ENCODE measurements at regions not wholly inside any gene's neighbourhood (a gene's known extent, or its start where the extent isn't known, plus 50 kb on each side); places are given as distances from the start of the nearest gene placed in this dataset.

GRCh38 chr11:122421702-122422101, 233.8 kb upstream of the UBASH3B start:
- TF ChIP-seq EGR1 (IDR thresholded peaks at IDR 0.05; ENCODE audit: low read depth), result no peak
- TF ChIP-seq CTCF (IDR thresholded peaks at IDR 0.05 in 2 of 3, conservative IDR thresholded peaks at IDR 0.05 in 1 of 3; ENCODE audit: borderline replicate concordance in 1 of 3, insufficient read depth in 1 of 3, low read depth in 2 of 3, low read length in 2 of 3), result no peak
- TF ChIP-seq POLR2A (IDR thresholded peaks at IDR 0.05; ENCODE audit: borderline replicate concordance, extremely low read depth, insufficient read depth, insufficient read length), result no peak
- TF ChIP-seq SP1 (IDR thresholded peaks at IDR 0.05; ENCODE audit: low read depth), result no peak
- TF ChIP-seq CEBPB (IDR thresholded peaks at IDR 0.05; ENCODE audit: low read depth), result no peak
- no peak for TF ChIP-seq REST (IDR thresholded peaks at IDR 0.05; ENCODE audit: low read depth)
- no peak for TF ChIP-seq ZNF274 (IDR thresholded peaks at IDR 0.05; ENCODE audit: low read depth, low read length)
- TF ChIP-seq RAD21 (IDR thresholded peaks at IDR 0.05; ENCODE audit: low read depth), result no peak
- no peak for TF ChIP-seq SIN3A (IDR thresholded peaks at IDR 0.05; ENCODE audit: low read depth)
- no peak for TF ChIP-seq JUND (IDR thresholded peaks at IDR 0.05)
- no peak for TF ChIP-seq SRF (IDR thresholded peaks at IDR 0.05; ENCODE audit: low read depth)
- TF ChIP-seq MAX (IDR thresholded peaks at IDR 0.05), result no peak

All from HCT116 (cell line).